Osteoblast (primary cell): ENCODE measurements at regions not wholly inside any gene's neighbourhood (a gene's known extent, or its start where the extent isn't known, plus 50 kb on each side); places are given as distances from the start of the nearest gene placed in this dataset.

Experiments
- DNase-seq: peaks from one replicate; pipeline ENCODE4 v3.0.0; 2011; ENCODE audit warnings: low spot score, mixed read lengths; ENCODE audit not compliant: insufficient read length; ENCODE audit errors: missing footprints
- H2AFZ ChIP-seq: 2 replicates; pipeline ENCODE4 v1.6.0; 2011; ENCODE audit warnings: mild to moderate bottlenecking, low read length
- H3K27ac ChIP-seq: 2 replicates; pipeline ENCODE4 v1.5.1; 2011; ENCODE audit warnings: mild to moderate bottlenecking, low read depth, low read length, moderate library complexity
- H3K27me3 ChIP-seq: 2 replicates; pipeline ENCODE4 v1.6.0; 2012; ENCODE audit warnings: mild to moderate bottlenecking, control low read depth, inconsistent platforms, low read length, moderate library complexity; ENCODE audit not compliant: insufficient read depth
- H3K36me3 ChIP-seq: 2 replicates; pipeline ENCODE4 v1.5.1; 2011; ENCODE audit warnings: mild to moderate bottlenecking, low read length, control low read depth, moderate library complexity; ENCODE audit not compliant: insufficient read depth
- H3K4me1 ChIP-seq: 2 replicates; pipeline ENCODE4 v1.5.1; 2011; ENCODE audit warnings: mild to moderate bottlenecking, low read length, control low read depth, moderate library complexity; ENCODE audit not compliant: insufficient read depth
- H3K4me2 ChIP-seq: 2 replicates; pipeline ENCODE4 v1.6.0; 2011; ENCODE audit warnings: mild to moderate bottlenecking, low read length; ENCODE audit not compliant: insufficient read depth
- H3K4me3 ChIP-seq: fragments of 200-600 bp; sonication (generic); 3 replicates; pipeline ENCODE4 v1.5.1; 2012; ENCODE audit warnings: mild to moderate bottlenecking, low read length, inconsistent platforms; ENCODE audit not compliant: insufficient read depth
- H3K79me2 ChIP-seq: 2 replicates; pipeline ENCODE4 v1.6.0; 2012; ENCODE audit warnings: mild to moderate bottlenecking, low read length, control low read depth, inconsistent platforms; ENCODE audit not compliant: insufficient read depth
- H3K9me3 ChIP-seq: 2 replicates; pipeline ENCODE4 v1.5.1; 2011; ENCODE audit warnings: low read depth, low read length, control low read depth
- H4K20me1 ChIP-seq: 2 replicates; pipeline ENCODE4 v1.6.0; 2012; ENCODE audit warnings: mild to moderate bottlenecking, low read length, control low read depth; ENCODE audit not compliant: insufficient read depth
- CTCF ChIP-seq: IDR thresholded peaks from 2 replicates; pipeline ENCODE4 v1.5.1; 2011; ENCODE audit warnings: mild to moderate bottlenecking, low read depth, low read length, moderate library complexity; ENCODE audit errors: extremely low read depth

DNA sequence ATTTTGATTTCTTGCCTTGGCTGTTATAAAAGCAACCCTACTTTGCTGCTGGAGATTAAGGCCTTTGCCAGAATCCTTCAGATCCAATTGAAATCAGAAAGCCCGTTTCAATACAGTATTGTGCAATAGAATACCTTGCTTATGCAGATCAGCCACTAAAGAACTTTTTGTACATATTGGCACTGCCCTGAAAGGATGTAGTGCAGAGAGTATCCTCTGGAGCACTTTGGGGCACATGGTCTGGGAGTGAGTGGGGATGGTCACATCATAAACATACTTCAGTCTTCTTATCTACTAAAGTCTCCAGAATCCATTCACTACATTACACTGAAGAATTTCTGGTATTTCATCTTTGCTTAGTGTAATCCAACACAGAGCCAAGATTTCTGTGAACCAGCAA, 189.0 kb downstream of the CENPF start:
- Histone ChIP-seq H4K20me1 (no peaks in the 10 kb centered on the region), H3K79me2 (no peaks in the 10 kb centered on the region)
- DNase-seq: peak; percentile 22

GRCh38 chr1:214792527-214793186, 189.7 kb downstream of the CENPF start:
- Histone ChIP-seq H3K79me2 (no peaks in the 10 kb centered on the region), H3K4me2 (no peak overlapping the region), H4K20me1 (no peaks in the 10 kb centered on the region), H3K4me1 (peaks cover 9% of the 10 kb centered on the region), H3K27ac (no peak overlapping the region), H3K9me3 (no peaks in the 10 kb centered on the region), H3K4me3 (no peak overlapping the region), H2AFZ (no peak overlapping the region), H3K36me3 (no peaks in the 10 kb centered on the region), H3K27me3 (no peaks in the 10 kb centered on the region)
- no peak for DNase-seq
- TF ChIP-seq CTCF: no peak

More for the DNA sequence above, 189.0 kb downstream of the CENPF start:
- no peaks in the 10 kb centered on the region for H3K27me3 ChIP-seq
- H3K9me3 ChIP-seq: no peaks in the 10 kb centered on the region
- peaks cover 9% of the 10 kb centered on the region for H3K4me1 ChIP-seq
- TF ChIP-seq CTCF: no peak
- H2AFZ ChIP-seq: no peak overlapping the region
- H3K4me3 ChIP-seq: no peak overlapping the region
- no peaks in the 10 kb centered on the region for H3K36me3 ChIP-seq
- no peak overlapping the region for H3K27ac ChIP-seq
- H3K4me2 ChIP-seq: no peak overlapping the region

DNA sequence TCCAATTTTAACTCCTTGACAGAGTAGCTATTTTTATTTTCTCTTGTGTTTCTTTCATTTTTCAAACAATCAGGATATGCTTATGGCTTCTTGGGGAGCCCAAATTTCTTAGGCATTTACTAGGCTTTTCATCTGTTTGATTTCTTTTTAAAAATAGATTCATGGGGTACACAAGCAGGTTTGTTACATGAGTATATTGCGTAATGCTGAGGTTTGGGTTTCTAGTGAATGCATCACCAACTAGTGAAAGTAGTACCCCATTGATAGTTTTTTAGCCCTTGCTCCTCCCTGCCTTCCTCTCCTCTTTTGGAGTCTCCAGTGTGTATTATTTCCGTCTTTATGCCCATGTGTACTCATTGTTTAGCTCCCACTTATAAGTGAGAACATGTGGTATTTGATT, 190.7 kb downstream of the CENPF start:
- H4K20me1 ChIP-seq: no peaks in the 10 kb centered on the region
- TF ChIP-seq CTCF: no peak
- H3K4me3 ChIP-seq: no peak overlapping the region
- no peaks in the 10 kb centered on the region for H3K9me3 ChIP-seq
- H3K4me1 ChIP-seq: peaks cover 9% of the 10 kb centered on the region
- H3K27ac ChIP-seq: no peak overlapping the region
- no peaks in the 10 kb centered on the region for H3K79me2 ChIP-seq
- no peaks in the 10 kb centered on the region for H3K27me3 ChIP-seq
- no peak overlapping the region for H2AFZ ChIP-seq
- no peaks in the 10 kb centered on the region for H3K36me3 ChIP-seq
- no peak for DNase-seq
- no peak overlapping the region for H3K4me2 ChIP-seq

- DNase-seq: peak; percentile 22
- TF ChIP-seq CTCF: no peak
These were observed 198.2 kb downstream of the CENPF start for GRCh38 chr1:214801191-214801590.

More at GRCh38 chr1:214801191-214801590, 198.2 kb downstream of the CENPF start:
- Histone ChIP-seq H3K79me2 (no peaks in the 10 kb centered on the region), H3K27me3 (no peaks in the 10 kb centered on the region), H2AFZ (no peak overlapping the region), H3K4me2 (no peak overlapping the region), H4K20me1 (no peaks in the 10 kb centered on the region), H3K4me1 (no peaks in the 10 kb centered on the region), H3K27ac (no peak overlapping the region), H3K36me3 (no peaks in the 10 kb centered on the region), H3K4me3 (no peak overlapping the region), H3K9me3 (peaks cover 2% of the 10 kb centered on the region)
